COLO829 (cell line): ENCODE measurements at regions not wholly inside any gene's neighbourhood (a gene's known extent, or its start where the extent isn't known, plus 50 kb on each side); places are given as distances from the start of the nearest gene placed in this dataset.
A peak's percentile ranks its signal among the peaks of the same experiment; 100 is the strongest.
"Not testable (repeated sequence)": the region's sequence is repeated elsewhere in the genome, so short reads cannot be mapped to it uniquely, and the experiment has no call there.

Source experiments
- DNase-seq: peaks from one replicate; pipeline ENCODE4 v3.0.0; 2012; ENCODE audit warnings: low spot score

DNA sequence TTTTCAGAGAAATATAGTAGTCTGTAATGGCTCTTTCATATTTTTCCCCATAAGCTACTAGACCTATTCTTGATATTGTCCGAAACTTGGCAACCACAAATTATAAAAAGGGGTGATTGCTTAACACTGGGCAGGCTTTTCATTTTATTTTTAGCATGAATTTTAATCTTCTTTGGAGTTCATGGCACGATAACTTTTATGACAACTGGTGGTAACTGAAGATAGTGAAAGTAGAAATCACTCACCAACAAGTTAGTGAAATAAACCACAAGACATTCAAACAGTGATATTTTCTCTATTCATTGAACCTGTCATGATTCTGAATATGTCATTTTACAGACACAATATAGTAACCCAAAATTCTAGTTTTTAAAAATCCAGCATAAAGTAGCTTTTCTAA, 213.9 kb downstream of the PRDM9 start:
- no peak for DNase-seq

DNA sequence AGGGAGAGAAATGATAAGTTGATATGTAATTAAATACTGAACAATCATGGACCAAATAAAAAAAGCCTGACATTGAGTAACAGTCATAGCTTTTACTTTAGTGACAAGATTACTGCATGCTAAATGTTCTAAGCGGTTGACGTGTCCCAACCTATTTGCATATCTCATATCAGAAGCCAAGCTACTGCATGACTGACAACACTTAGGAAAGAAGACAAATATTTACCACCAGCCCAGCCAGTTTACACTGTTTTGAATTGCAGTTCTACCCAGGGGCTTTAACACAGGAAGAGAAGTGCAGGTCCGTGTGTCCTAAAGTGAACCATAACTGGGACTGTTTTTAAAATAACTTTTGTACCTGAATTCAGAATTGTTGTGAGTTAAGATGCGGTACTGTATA, 219.9 kb downstream of the PRDM9 start:
- DNase-seq = no peak

DNA sequence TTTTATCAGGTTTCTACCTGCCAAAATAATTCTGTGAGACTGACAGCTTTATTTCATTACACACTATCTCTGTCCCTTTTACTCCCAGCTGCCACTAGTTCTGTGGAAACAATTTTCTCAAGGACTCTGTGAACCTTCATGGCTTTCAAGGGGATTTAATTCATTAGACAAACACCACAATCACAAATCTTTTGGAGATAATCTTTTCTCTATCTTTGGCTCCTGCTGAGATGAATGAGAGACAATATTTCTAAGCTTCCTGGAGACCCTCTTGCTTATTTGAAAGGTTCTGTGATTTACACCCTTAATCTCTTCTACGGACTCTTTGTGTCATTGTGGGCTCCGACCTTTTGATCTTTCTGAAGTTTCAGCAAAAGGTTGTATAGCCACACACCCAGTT, 222.6 kb downstream of the PRDM9 start:
- no peak for DNase-seq

DNA sequence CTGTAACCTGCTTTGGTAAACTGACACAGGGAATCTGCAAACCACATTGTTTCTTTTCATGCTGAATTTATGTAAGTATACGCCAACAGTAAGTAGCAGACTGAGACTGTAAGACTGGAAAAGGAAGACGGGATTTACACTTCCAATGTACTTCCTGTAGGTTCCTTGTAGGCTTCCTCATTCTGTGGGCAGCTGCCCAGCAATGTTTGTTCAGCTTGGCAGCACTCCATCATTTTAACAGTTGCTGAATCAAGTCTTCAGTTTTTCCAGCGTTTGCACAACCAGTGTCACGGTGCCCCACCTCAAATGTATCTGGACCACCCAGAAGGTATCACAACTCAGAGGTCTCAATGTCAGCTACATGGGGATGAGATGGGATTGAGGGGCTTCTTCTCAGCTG, 232.6 kb downstream of the PRDM9 start:
- no peak for DNase-seq

DNA sequence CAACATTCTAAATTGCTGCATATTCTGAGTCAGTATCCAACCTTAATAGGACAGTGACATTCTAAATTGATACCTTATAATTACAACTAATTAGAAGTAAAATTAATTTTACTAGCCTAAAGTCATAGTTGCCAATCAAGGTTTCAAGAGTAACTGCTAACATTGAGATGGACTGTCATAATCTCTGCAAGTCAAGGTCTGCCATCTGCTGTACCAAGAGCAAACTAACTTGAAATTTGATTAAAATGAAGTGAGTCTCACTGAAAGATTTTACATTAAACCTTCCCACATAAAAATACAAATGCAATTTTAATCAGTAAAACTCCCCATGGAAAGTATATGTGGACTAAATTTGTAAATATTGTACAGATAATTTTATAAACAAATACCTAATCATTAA, 235.3 kb downstream of the PRDM9 start:
- DNase-seq = no peak

DNA sequence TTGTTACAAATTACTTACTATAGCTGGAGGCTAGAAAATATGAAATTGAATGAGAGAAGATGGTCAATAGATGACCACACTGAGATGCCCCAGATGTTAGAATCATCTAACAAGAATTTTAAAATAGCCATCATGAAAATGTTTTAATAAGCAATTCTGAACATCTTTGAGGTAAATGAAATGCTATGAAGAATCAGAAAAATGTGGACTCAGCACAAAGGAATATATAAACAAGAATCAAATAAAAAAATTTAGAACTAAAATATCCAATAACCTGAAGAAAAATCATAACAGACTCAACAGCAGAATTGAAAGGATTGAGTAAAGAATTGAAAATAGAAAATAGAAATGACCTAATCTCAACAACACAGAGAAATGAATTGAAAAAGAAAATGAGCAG, 248.5 kb downstream of the PRDM9 start:
- no peak for DNase-seq

DNA sequence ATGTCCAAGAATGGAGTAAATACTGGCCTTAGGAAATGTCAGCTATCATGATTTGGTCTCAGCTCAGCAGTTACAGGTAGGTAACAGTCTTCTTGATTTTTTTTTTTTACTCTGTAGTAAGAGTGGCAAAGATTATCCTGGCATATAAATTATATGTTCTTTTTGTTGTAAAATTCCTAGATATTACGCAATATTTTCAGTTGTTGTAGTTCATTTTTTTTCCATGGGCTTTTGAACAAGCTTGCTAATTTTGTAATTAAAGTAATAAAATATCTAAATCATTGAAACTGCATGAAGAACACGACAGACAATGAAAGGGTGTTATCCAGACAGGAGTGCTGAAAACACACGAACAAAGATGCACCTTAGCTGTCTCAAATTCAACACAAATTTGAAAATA, 249.4 kb downstream of the PRDM9 start:
- DNase-seq = no peak

DNA sequence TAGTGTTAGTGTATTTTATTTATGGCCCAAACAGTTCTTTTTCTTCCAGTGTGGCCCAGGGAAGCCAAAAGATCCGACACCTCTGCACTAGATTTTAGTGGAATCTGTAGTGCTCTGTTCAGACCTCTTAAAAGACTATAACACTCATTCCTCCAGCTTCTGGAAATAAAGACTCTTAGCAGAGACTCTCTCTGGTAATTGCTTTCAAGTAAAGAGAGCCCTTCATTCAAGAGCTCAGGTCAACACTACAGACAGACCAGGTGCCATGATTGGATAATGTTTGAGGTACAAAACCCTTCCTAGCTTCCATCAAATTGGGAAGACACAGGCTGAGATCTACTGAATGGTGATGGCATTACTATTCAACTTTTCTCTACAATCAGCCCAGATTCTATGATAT, 255.8 kb downstream of the PRDM9 start:
- DNase-seq = no peak

DNA sequence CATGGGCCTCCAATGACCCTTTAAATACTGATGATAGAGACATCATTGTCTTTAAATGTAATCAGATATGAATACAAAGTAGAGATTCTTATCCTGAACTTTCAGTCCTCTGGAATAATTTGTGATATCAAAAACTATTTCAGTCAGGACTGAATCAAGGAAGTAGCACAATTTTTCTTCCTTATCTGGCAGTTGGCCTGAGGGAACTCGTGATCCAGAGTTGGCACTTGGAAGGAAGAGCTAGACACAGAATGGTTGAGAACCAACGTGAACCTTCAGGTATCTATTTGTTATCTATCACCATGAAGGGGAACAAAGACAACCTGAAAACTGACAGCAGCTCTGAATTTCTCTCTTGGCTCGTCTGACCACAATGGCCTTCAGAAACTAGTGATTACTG, 269.3 kb downstream of the PRDM9 start:
- DNase-seq = peak; percentile 1

DNA sequence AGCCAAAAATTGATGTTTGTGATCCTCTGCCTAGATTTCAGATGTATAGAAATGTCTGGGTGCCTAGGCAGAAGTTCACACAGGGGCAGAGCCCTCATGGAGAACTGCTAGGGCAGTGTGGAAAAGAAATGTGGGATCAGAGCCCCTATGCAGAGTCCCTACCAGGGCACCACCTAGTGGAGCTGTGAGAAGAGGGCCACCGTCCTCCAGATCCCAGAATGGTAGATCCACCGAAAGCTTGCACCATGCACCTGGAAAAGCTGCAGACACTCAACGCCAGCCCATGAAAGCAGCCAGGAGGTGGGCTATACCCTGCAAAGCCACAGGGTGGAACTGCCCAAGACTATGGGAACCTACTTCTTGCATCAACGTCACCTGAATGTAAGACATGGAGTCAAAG, 292.9 kb downstream of the PRDM9 start:
- not testable (repeated sequence) for DNase-seq

DNA sequence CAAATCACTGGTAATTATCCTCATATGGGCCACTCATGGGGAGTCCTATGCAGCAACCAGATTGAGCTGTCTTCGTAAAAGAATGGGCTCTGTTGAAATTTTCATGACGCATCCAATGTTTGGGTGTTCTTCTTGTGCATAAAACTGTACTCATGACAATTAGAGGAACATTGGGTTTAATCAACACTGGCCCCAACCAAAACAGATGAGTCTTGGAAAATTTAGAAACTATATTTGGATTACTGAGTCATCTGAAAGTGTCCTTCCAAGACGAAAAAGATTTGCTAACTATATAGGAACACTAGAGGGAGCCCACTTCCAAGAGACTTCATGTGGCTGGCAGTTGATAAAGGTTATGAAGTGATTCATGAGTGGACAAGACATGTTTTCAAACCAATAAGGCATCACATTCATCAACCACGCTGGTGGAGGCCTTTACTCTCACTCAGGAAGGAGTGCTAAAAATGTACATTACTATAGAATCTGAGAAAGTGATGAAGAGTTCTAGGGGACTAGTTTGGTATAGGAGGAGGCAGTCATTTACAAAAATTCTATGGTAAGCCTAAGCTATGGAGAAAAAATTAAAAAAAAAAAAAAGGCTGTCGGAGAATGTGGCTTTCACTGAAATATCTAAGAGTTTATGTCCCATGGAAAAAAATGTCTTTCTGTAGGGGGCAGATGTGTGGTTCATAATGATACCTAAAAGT, 313.5 kb downstream of the PRDM9 start:
- peak; percentile 3 for DNase-seq

DNA sequence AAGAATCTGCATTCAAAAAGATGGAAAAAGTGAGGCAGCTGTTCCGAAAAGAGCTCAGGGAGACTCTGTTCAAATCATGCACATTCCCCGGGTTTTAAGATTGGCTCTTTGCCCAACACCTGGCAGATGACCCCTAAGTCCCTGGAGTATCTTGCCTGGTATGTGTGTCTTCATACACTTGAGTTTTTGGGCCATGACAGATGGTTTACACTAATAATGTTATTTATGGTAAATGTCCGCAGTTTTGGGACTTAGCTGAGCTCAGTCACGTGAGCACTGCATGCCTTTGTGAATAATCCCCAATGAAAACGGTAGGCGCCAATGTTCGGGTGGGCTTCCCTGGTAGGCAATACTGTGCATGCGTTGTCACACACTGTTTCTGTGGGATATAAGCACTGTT, 316.1 kb downstream of the PRDM9 start:
- no peak for DNase-seq

DNA sequence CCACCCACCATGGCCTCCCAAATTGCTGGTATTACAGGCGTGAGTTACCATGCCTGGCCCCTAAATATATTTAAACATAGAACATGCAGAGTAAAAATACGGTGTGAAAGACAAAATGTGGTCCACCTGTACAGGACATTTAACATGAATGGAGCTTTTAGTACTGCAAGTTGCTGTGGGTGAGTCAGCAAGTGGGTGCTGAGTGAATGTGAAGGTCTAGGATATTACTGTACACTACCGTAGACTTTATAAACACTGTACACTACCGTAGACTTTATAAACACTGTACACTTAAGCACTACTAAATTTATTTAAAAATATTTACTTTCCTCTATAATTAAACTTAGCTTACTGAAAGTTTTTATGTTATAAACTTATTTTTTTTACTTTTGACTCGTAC, 317.8 kb downstream of the PRDM9 start:
- no peak for DNase-seq

DNA sequence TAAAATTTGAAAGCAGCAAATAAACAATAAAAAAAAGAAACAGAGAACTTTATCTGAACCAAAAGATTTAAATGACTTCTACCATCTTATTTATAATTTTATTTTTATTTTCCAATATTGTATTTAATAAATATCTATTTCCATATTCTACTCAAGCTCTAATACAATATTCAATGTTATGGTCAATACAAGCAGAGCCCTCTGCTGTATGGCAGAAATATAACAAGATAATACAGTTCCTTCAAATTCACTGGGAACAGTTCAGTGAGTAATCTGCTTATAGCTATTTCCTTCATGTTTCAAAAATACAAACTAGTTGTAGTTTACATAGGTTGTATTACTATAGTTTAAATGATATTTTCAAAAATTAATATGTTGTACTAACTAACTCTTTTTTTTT, 332.7 kb downstream of the PRDM9 start:
- no peak for DNase-seq

DNA sequence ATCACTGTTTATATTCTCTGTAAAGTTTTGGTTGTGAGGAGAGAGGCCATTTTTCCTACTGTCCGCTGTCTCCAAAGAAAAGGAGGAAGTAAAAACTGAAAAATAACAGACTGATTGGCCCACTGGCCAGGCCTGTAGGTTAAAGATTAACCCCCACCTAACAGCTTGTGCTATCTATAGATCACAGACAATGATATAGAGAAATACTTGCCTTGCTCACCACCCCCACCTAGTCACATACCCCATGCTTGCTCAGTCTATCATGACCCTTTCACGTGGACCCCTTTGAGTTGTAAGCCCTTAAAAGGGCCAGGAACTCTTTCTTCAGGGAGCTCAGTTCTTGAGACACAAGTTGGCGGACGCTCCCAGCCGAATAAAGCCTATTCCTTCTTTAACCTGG, 357.4 kb downstream of the PRDM9 start:
- no peak for DNase-seq

DNA sequence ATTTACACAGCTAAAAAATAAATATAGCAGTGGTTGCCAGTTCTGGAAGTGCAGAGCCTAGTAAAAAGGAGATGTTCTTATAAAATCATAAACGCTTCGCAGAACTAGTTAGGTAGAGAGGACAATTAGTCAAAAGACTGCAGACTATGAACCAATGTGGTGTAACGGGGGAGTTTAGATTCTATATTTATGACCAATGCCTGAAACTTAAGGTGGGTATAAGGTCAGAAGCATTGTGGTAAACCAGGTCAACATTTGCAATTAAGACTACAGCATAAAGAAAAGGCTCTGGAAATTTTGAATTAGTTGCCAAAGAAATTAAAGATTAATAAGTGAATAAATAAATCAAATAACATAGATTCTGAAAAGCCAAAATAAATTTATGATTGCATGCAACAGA, 370.4 kb downstream of the PRDM9 start:
- no peak for DNase-seq

DNA sequence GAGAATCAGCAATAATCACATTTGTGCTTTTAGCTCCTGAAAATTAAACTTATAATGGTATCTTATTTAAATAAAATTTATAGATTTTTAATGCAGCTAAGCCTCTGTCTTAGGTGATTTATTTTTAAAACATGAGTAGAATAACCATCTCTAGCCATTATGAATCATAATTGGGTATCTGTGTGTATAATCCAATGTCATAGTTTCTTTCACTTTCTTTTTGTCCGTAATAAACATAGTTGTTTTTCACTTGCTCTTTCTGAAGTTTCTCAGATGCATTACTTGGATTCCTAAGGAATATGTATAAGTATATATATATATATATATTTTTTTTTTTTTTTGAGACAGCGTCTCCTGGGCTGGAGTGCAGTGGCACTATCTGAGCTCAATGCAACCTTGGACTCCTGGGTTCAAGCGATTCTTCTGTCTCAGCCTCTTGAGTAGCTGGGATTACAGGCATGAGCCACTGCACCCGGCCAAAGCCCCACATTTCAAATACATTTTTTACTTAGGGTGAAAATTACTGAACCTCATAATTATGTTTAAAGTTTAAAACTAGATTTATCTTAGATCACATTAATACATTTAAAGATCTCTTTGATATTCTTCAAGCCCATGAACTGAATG, 377.1 kb downstream of the PRDM9 start:
- no peak for DNase-seq

DNA sequence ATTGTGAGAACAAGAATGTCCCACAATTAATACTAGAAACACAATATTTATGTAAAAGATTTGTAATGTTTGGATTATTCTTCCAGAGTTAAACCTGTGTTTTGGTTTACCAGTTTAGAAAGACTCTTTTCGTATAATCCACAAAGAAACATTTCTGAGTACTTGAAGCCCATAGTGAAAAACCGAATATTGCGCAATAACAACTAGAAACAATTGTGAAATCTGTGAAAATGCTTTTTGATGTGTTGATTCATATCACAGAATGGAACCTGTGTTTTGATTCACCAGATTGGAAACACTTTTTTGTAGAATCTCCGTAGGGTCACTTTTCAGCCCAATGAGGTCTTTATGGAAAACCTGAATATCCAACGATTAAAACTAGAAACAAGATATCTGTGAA, 386.2 kb downstream of the PRDM9 start:
- no peak for DNase-seq

DNA sequence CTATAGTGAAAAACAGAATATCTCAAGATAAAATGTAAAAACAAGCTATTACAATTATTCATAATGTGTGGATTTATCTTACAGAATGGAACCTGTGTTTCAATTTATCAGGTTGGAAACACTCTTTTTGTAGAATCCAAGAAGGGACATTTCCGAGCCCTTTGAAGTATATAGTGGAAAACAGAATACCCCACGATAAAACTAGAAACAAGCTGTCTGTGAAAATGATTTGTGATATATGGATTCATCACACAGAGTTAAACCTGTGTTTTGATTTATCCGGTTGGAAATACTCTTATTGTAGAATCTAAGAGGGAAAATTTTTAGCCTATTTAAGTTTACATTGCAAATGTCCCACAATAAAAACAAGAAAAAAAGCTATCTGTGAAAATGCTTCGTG, 388.2 kb downstream of the PRDM9 start:
- no peak for DNase-seq

DNA sequence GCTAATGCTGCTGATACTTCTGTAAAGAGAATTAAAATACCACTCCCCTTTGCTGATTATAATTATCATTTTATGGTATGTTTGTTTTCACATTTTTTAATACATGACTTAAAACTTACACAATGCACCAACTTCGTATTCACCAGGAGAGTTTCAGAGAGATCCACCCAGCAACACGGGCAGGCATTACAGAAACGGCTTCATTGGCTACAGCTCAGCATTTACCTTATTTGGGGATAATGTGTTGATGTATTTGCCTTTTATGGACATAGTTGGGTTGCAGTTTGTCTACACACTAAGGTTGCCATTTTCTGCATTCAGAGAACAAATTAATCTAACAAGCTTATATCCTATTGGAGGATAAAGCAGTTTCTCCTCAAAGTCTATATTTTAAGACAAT, 423.6 kb downstream of the PRDM9 start:
- DNase-seq = no peak

DNA sequence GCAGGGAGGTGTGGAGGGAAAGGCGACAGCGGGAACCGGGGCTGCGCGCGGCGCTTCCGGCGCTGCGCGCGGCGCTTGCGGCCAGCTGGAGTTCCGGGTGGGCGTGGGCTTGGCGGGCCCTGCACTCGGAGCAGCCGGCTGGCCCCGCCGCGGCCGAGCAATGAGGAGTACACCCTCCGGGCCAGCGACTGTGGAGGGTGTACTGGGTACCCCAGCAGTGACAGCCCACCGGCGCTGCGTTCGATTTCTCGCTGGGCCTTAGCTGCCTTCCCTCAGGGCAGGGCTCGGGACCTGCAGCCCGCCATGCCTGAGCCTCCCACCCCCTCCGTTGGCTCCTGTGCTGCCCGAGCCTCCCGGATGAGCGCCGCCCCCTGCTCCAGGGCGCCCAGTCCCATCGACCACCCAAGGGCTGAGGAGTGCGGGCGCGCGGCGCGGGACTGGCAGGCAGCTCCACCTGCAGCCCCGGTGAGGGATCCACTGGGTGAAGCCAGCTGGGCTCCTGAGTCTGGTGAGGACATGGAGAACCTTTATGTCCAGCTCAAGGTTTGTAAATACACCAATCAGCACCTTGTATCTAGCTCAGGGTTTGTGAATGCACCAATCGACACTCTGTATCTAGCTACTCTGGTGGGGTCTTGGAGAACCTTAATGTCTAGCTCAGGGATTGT, 444.0 kb downstream of the PRDM9 start:
- not testable (repeated sequence) for DNase-seq

DNA sequence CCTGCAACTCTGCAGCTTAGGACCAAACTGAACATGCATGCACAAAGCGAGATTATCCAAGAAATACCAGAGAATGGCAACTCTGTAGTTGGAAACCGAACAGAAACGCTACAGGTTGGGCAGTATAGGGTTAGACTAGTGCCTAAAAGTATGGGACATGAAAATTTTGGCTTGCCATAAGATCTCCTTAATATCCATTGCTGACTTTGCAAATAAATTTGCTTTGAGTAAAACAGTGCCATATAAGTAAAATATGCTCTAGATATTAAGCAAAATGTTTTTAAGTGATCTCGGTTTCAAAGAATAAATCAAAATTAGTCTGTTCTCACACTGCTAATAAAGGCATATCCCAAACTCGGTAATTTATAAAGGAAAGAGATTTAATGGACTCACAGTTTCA, 456.0 kb downstream of the PRDM9 start:
- no peak for DNase-seq

DNA sequence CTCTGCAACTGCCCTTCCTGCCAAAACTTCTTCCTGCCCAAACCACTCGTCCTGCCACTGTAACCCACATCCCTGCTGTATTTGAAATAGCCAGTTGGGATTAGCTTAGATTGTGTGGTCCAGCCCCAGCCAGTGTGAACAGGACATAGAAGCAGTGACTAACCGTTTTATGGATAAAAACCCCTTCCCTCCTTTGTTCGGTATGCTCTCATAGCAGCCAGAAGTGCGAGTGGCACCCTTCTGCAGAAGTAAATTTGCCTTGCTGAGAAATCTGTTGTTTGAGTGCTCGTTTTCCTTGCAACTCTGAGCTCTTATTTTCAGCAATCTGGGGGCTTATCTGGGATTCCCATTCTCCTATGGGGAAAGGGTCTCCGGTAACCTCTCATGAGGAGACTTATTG, 470.0 kb downstream of the PRDM9 start:
- DNase-seq = no peak

DNA sequence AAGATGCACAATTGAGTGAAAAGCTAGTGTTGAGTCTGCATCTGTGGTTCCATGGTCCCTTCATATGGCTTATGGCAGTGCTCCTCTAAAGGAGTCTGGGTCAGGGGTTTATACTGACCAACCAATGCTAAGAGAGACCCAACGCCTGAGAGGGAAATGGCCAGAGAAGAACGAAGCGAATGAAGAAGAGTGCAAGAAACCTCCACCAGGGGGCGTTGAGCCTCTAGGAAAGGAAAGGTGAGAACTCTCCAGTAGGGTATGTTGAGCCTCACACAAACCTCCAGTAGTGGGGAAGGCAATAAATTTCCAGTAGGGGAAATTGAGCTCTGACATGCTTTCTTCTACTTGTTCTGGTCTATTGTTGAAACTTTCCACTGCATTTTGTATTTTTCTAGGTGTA, 470.6 kb downstream of the PRDM9 start:
- DNase-seq = no peak
